ENCODE measurements at regions not wholly inside any gene's neighbourhood (a gene's known extent, or its start where the extent isn't known, plus 50 kb on each side); places are given as distances from the start of the nearest gene placed in this dataset.

- TF ChIP-seq, protein P1, sequence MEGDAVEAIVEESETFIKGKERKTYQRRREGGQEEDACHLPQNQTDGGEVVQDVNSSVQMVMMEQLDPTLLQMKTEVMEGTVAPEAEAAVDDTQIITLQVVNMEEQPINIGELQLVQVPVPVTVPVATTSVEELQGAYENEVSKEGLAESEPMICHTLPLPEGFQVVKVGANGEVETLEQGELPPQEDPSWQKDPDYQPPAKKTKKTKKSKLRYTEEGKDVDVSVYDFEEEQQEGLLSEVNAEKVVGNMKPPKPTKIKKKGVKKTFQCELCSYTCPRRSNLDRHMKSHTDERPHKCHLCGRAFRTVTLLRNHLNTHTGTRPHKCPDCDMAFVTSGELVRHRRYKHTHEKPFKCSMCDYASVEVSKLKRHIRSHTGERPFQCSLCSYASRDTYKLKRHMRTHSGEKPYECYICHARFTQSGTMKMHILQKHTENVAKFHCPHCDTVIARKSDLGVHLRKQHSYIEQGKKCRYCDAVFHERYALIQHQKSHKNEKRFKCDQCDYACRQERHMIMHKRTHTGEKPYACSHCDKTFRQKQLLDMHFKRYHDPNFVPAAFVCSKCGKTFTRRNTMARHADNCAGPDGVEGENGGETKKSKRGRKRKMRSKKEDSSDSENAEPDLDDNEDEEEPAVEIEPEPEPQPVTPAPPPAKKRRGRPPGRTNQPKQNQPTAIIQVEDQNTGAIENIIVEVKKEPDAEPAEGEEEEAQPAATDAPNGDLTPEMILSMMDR (IDR thresholded peaks at IDR 0.05; ENCODE audit: extremely low read depth, missing control alignments), result no peak
- no peak for DNase-seq (ENCODE audit: low spot score)
Observed at GRCh38 chr13:90801621-90802020, 545.9 kb upstream of the MIR17HG start.

DNA sequence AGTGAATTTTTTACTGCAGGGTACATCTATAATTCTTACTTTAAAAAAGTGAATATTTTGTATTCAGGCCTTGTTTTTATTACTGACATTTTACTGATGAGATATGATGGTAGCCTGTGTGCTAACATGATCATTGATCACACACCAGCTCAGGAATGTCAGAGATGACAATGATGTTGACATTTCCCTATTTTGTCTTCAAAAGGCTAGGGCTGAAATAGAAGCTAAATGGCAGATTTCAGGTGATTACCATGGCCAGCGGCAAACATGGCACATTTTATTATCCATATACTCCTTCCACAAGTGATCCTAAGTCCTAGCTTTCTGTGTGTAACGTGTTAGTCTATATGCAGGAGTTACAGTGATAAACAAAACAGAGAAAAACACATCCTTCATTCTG, 544.3 kb upstream of the MIR17HG start:
- TF ChIP-seq, protein P1 (IDR thresholded peaks at IDR 0.05; ENCODE audit: extremely low read depth, missing control alignments), result no peak
- DNase-seq (ENCODE audit: low spot score), result no peak

- no peak for DNase-seq (ENCODE audit: low spot score)
- TF ChIP-seq, protein P1 (IDR thresholded peaks at IDR 0.05; ENCODE audit: extremely low read depth, missing control alignments), result no peak
Observed at GRCh38 chr13:90806016-90806615, 541.4 kb upstream of the MIR17HG start.

DNA sequence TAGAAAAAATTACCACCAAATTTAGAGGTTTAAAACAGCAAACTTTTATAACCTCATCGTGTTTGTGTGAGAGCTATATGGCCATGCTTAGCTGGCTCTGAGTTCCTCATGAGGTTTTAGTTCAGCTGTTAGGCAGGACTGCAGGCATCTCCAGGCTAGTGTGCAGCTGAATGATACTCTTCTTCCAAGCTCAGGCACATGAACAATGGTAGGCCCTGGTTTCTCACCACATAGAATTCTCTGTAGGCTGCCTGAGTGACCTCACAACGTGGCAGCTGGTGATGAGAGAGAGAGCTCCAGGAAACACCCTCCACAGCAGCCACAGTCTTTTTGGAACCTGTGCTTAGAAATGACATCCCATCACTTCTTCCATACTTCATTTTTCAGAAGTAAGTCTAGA, 540.6 kb upstream of the MIR17HG start:
- no peak for DNase-seq (ENCODE audit: low spot score)

DNA sequence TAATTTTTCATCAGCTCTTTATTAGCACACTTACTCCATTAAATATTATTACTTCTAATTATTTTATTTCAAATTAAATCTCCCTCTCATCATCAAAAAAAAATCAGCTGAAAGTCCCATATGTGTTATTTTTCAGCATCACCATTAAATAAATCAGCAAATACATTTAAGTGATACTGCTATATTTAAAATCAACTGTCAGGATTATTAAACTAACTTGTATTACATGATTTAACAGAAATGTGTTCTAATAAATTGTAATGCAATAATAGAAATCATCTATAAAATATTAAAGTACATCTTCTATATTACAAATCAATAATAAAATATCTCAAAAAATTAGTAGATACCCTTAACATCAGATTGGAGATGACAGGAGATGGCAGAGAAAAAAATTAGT, 538.6 kb upstream of the MIR17HG start:
- TF ChIP-seq, protein P1 (IDR thresholded peaks at IDR 0.05; ENCODE audit: extremely low read depth, missing control alignments), result no peak
- no peak for DNase-seq (ENCODE audit: low spot score)

More for the DNA sequence above, 540.6 kb upstream of the MIR17HG start:
- TF ChIP-seq, protein P1 (IDR thresholded peaks at IDR 0.05; ENCODE audit: extremely low read depth, missing control alignments), result no peak

- TF ChIP-seq, protein P1 (IDR thresholded peaks at IDR 0.05; ENCODE audit: extremely low read depth, missing control alignments), result no peak
- no peak for DNase-seq (ENCODE audit: low spot score)
Observed at GRCh38 chr13:90824032-90824431, 523.5 kb upstream of the MIR17HG start.

DNA sequence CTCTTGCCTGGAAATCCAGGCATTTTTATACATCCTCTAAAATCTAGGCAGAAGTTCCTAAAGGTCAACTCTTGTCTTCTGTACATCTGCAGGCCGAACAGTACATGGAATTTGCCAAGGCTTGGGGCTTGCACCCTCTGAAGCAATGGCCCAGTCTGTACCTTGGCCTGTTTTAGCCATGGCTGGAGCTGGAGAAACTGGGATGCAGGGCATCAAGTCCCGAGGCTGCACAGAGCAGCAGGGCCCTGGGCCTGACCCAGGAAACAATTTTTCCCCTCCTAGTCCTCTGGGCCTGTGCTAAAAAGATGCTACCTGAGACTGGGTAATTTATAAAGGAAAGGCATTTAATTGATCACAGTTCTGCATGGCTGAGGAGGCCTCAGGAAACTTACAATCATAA, 520.8 kb upstream of the MIR17HG start:
- TF ChIP-seq, protein P1 (IDR thresholded peaks at IDR 0.05; ENCODE audit: extremely low read depth, missing control alignments), result no peak
- DNase-seq (ENCODE audit: low spot score), result no peak
